ENCODE measurements at regions not wholly inside any gene's neighbourhood (a gene's known extent, or its start where the extent isn't known, plus 50 kb on each side); places are given as distances from the start of the nearest gene placed in this dataset.

- intact Hi-C loops (cut with DNase I): no loop called here
- no peak for DNase-seq (ENCODE audit: low spot score)
Observed at GRCh38 chr7:98518159-98518947, 98.7 kb upstream of the NPTX2 start.

GRCh38 chr7:98515201-98515600 is 101.9 kb upstream of the NPTX2 start:
- DNase-seq (ENCODE audit: low spot score): no peak
- intact Hi-C loops (cut with DNase I): no loop called here

- intact Hi-C loops (cut with DNase I): no loop called here
- DNase-seq (ENCODE audit: low spot score): no peak
Observed at GRCh38 chr7:98514211-98515031, 102.7 kb upstream of the NPTX2 start.

- intact Hi-C loops (cut with DNase I): no loop called here
- DNase-seq (ENCODE audit: low spot score): no peak
Observed at GRCh38 chr7:98511175-98511574, 105.9 kb upstream of the NPTX2 start.

DNA sequence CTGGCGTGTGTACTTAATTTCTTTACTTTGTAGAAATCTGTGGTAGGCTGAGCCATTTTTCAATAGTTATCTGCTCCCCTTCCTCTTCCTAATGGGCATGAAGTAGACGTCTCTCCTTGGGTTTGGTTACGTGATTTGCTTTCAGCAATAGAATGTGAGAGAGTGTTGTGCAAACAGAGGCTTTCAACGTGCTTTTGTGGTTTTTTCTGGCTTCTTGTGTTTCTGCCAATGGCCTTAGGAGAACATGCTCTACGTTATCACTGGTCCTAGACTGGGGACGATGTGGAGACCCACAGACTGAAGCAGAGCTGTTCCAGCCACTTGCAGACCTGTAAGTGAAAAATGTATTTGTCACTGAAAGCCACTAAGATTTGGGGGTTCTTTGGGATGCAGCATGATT is 107.2 kb upstream of the NPTX2 start:
- intact Hi-C loops (cut with DNase I): no loop called here
- no peak for DNase-seq (ENCODE audit: low spot score)

DNA sequence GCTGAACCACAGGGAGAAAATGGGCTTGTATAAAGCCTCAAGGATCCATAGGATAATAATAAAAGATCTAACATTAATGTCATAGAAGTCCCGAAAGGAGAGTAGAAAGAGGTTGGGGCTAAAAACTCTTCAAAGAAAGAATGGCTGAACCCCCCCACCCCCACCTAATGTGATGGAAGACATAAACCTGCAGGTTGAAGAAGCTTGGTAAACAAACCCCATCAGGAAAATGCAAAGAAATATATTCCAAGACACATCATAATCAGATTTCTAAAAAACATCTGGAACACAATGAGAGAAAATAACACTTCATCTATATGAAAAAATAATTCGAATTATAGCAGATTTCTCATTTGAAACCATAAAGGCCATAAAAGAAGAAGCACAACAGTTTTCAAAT is 105.6 kb upstream of the BAIAP2L1 start:
- intact Hi-C loops (cut with DNase I): no loop called here
- no peak for DNase-seq (ENCODE audit: low spot score)

GRCh38 chr7:98500764-98501163 is 99.9 kb upstream of the BAIAP2L1 start:
- DNase-seq (ENCODE audit: low spot score): no peak
- intact Hi-C loops (cut with DNase I): no loop called here

GRCh38 chr7:98496618-98497017 is 95.7 kb upstream of the BAIAP2L1 start:
- no peak for DNase-seq (ENCODE audit: low spot score)
- intact Hi-C loops (cut with DNase I): no loop called here

DNA sequence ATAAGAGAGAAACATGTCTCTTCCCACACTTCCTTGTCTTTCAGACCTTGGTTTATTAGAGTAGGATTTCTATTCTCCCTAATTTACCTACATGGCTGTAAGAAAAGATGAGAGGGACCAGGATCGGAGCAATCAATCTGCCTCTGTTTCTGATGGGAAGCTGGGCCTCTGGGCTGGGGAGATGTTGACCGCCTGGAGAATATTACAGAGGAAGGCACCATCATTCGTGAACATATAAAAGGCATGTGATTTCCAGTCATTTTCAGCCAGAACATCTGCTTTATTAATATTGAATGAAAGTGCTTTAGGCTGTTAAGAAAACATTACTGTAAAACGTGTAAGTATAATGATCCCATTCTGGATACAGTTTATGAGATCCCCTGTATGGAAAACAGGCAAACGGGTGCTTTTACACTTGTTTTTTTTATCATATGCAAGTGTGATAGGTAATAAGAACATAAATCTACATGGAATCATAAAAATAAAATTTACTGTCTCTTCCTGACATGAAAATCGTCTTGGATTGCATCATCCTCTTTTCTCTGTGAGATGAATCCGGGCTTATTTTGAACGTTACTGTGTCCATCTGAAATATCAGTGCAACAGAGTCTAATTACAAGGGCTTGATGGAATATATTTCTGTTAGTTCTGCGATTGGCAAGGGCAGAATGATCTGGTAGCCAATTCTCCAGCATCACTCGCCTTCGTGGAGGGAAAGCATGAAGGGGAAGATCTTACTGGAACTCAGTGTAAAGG is 94.5 kb upstream of the BAIAP2L1 start:
- DNase-seq (ENCODE audit: low spot score): no peak
- intact Hi-C loops (cut with DNase I): no loop called here

DNA sequence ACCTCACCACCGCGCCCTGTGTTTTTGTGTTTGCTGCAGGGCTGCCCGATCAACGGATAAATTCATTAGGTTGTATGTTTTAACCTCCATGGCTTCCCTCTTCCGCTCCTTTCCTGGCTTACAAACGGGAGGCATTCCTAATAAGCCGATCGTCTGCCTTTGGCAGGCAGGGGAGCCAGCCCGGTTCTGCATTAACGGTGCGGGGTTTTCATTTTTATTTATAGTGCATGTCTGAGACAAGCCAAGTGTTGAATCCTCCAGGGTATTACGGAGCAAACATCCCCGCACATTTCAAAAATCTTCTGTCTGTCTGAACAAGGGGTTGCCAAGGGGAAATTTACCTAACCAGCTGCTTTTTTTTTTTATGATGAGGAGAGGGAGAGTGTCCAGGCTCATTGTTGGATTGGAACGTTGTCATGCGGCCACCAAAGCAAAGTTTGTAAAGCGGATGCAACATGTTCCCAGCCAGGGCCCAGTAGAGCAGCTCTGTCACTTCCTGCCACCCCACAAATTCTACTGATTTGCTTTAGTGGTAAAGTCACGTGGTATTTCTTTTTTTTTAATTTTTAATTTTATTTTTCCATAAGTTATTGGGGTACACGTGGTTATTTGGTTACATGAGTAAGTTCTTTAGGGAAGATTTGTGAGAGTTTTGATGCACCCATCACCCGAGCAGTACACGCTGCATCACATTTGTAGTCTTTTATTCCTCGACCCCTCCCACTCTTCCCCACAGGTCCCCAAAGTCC is 92.3 kb upstream of the BAIAP2L1 start:
- DNase-seq (ENCODE audit: low spot score): no peak
- intact Hi-C loops (cut with DNase I): no loop called here

DNA sequence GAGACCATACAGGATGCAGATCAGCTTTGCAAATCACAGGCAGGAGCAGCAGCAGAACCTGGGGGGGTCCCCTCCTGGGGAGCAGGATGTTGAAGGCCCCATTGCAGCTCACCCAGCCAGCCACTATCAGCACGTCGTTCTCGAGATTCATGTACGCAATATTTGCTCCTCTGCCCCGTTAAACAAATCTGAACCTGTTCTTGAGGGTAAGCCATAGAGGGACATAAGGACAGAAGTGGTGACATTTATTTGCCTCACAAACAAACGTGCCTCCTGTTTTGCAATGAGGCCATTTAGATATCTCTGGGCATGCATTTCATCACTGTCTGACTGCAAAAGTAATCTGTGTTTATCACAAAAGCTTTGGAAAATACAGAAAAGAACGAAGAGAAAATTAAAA is 87.3 kb upstream of the BAIAP2L1 start:
- intact Hi-C loops (cut with DNase I): no loop called here
- no peak for DNase-seq (ENCODE audit: low spot score)

DNA sequence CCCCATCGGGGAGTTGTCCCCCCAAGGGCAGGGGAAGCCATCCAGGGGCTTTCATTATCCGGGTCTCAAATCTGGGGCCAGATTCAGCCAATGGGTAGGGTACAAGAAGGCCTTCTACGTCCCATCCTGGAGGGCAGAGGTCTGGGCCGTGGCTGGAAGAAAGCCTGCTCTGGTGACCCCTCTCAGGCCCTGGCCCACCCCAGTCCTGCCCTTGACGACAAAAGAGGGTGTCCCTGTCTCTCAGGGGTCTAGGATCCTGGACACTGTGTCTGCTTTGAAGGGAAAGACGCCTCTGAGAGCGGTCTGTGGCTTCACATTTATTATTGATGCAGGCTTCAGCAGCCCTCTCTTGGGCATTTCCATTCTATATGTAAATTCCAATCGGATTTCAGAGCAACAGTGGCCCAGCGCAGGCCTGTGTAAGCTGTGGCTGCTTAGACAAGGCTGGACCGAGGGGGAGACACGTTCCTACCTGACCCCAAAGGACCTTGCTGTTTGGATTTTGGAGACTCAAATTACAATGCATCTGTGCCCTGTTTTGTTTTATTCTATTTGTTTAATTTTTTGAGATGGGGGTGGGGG is 83.2 kb upstream of the BAIAP2L1 start:
- intact Hi-C loops (cut with DNase I): no loop called here
- DNase-seq (ENCODE audit: low spot score): no peak

DNA sequence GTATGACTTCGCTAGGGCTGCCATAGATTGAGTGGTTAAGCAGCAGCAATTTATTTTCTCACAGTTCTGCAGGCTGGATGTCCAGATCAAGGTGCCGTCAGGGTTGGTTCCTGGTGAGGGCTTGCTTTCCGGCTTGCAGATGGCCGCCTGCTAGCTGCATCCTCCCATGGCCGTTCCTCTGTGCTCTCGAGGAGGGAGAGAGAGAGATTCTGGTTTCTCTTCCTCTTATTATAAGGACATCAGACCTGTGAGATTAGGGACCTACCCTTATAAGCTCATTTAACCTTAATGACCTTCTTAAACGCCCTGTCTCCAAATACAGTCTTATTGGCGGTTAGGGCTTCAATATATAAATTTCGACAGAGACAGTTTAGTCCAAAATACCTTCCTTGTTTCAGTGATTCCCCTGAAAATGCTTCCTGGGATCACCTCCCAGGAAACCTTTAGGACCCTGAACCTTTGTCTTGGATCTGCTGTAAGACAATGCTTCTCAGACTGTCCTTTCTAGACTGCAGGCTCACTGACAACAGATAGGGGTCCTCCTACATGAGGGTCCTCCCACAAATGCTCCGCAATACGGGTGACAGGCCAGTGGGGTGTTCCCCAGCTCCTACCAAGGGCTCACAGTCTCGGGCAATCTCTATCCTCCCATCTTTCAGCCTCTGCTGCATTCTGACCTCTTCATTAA is 82.5 kb upstream of the BAIAP2L1 start:
- intact Hi-C loops (cut with DNase I): no loop called here
- no peak for DNase-seq (ENCODE audit: low spot score)

DNA sequence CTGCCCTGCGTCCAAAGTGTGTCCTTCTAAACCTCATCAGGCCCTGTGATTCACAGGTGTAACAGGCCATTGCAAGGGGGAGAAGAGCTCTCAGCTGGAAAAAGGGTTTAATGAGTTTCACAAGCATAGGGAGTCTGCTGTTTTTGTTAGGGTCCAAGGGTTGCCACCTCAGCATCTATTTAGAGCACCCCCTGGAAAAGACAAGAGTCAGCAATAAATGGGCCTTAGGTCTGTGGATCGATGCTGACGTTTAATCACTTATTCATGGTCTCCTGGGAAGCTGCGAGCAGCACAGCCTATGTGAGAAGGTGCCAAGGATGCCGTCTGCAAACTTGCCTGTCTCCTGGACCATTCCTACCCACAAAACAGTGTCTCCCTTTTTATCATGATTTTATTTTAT is 78.4 kb upstream of the BAIAP2L1 start:
- no peak for DNase-seq (ENCODE audit: low spot score)
- intact Hi-C loops (cut with DNase I): no loop called here

DNA sequence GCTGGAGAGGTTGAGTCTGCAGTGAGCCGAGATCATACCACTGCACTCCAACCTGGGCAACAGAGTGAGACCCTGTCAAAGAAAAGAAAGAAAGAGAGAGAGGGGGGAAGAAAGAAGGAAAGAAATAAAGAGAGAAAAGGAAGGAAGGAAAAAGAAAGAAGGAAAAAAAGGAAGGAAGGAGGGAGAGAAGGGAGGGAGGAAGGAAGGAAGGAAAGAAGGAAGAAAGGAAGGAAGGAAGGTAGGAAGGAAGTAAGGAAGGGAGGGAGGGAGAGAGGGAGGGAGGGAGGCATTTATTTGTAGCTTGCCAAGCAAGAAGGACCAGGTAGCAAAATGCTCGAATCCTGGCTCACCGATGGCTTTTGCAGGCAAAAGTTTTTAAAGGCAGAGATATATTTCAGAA is 74.5 kb upstream of the BAIAP2L1 start:
- intact Hi-C loops (cut with DNase I): no loop called here
- no peak for DNase-seq (ENCODE audit: low spot score)

- intact Hi-C loops (cut with DNase I): no loop called here
- DNase-seq (ENCODE audit: low spot score): no peak
Observed at GRCh38 chr7:98474558-98474957, 73.7 kb upstream of the BAIAP2L1 start.

DNA sequence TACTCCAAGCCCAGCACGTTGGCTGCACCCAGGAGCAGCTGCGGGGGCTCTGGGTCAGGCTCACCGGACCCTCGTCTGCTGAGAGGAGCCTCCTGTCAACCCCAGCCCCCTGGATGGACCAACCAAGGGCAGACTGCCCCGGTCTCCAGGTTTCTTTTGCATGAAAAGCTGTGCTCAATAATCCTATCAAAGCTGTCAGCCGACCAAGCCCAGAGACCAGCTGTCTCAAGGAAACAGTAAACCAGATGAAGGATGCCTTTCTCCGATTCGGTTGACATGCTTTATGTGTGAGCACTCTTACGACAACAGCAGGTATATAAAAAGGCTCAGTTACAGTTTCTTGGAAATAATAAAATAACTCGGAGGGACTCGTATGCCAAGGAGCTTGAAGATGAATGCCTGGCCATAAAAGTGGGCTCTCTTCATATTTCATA is 71.6 kb upstream of the BAIAP2L1 start:
- intact Hi-C loops (cut with DNase I): no loop called here
- DNase-seq (ENCODE audit: low spot score): no peak

DNA sequence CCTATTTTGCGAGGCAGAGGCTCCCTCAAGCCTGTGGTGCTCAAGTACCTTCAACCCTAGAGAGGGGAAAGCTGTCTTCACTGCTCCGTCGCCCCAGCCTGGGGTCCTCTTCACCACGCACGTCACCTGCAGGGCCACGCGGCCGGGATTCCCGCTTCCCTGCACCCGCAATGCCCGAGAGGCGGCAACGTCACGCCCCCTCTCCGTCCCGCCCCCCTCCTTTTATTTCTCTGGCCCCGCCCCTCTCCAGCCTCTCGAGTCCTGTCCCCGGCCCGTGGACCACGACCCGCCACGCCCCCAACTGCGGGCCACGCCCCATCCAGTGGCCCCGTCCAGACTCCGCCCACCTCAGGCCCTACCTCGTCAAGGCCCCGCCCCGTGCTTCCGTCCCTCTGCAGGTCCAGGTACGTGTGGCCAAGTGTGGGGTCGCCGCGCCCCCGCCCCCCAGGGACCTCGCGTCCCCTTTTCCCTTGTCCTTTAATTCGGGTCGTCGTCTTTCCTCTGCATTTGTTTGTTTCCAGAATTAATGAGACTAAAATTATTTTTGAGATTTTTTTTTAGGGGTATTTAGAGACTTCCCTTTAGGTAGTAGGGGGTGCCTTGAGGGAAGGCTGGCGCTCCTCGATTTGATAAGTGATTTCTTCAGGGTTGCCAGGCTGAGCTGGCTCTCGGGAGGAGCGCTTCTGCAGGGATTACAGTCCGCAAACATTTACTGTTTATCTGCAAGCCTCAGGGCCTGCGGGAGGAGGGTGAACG is 69.8 kb upstream of the BAIAP2L1 start:
- no peak for DNase-seq (ENCODE audit: low spot score)
- intact Hi-C loops (cut with DNase I): no loop called here
